Hypothalamus (tissue), 51 donors: ENCODE measurements at regions not wholly inside any gene's neighbourhood (a gene's known extent, or its start where the extent isn't known, plus 50 kb on each side); places are given as distances from the start of the nearest gene placed in this dataset.
"Not testable (repeated sequence)": the region's sequence is repeated elsewhere in the genome, so short reads cannot be mapped to it uniquely, and the experiment has no call there.

Experiments
- DNase-seq, 51 donors: peaks; one replicate each; lab custom pipeline; 2025; lab: John Stamatoyannopoulos, UW

DNA sequence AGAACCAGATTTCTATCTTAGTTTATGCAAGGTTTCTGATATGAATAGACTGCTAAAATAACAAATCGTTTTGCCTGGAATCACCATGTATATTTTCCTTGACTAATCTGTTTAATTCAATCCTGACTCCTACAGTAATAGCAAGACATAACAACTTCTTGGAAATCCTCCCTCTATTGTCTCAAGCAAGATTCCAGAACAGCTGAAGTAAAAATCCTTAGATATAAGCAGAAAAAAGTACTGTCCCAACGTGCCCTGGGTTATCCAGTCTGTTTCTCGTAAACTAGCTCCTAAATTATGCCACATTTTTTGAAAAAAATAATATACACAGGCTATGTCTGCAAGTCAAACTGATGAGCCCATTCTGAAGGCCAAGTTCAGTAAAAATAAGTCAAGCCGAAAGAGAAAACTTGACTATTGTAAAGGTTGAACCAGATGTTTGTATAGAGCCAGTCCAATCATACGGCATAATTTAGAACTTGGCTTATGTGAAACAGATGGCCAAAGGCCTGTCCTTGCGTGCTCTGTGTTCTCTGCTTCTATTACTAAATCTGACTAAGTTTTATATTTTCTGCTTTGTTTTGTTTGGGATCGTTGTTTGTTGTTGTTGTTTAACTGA, 341.6 kb upstream of the NRSN1 start:
- no peak for DNase-seq

DNA sequence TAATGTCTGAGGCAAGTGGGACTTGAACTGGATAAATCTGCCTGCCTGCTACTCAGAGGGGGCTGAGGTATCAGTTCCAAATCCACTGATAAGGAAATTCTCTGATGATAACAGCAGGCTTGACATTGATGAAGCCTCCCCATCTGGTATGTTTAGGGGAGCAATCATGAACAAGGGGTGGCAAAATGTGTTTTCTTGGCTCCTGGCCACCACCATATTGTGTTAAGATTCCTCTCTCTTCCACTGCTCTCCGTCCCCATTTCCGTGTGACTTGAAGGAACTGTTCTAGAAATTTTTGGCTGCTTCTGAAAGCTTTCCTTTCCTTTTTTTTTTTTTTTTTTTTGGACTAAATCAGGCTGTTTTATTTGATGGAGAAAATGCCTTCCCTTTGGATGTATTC, 335.3 kb upstream of the NRSN1 start:
- no peak for DNase-seq

DNA sequence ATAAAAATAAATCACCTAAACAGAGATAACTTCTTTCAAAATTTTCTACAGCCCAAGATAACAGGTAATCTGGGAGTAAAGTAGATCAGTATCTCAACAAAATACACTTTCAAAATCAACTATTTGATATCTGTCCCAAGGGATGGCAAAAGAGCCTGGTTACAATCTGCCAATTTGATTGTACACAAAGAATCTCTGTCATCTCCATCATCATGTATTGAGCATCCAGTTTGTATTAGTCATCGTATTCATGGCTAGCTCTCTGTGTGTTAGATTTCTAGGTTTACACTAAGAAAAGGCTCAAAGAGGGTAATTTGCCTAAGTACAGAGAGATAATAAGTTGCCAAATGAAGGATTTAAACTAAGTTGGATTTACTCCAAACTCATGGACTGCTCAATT, 329.0 kb upstream of the NRSN1 start:
- DNase-seq: no peak

DNA sequence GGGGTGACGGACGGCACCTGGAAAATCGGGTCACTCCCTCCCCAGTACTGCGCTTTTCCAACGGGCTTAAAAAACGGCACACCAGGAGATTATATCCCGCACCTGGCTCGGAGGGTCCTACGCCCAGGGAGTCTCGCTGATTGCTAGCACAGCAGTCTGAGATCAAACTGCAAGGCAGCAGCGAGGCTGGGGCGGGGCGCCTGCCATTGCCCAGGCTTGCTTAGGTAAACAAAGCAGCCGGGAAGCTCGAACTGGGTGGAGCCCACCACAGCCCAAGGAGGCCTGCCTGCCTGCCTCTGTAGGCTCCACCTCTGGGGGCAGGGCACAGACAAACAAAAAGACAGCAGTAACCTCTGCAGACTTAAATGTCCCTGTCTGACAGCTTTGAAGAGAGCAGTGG, 321.7 kb upstream of the NRSN1 start:
- not testable (repeated sequence) for DNase-seq

DNA sequence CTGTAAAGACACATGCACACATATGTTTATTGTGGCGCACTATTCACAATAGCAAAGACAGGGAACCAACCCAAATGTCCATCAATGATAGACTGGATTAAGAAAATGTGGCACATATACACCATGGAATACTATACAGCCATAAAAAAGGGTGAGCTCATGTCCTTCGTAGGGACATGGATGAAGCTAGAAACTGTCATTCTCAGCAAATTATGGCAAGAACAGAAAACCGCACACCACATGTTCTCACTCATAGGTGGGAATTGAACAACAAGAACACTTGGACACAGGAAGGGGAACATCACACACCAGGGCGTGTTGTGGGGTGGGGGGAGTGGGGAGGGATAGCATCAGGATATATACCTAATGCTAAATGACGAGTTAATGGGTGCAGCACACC, 304.9 kb upstream of the NRSN1 start:
- DNase-seq: not testable (repeated sequence)

DNA sequence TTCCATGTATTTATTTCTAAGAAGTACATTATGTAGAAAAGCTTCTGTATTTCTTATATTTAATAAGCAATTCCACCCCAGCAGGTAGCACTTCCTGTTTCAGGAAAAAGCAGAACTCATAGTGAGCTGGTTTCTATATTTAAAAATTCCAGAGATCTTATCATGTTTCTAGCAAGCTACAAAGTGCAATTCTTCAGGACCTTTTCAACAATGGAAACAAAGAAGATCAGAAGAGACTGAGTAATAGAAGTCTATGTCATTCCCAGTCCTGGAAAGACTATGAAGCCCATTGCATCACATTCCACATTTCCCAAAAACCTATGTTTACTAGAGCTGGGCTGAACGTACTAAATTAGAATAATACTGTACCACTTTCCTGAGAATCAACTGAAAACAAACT, 302.6 kb upstream of the NRSN1 start:
- DNase-seq: no peak

DNA sequence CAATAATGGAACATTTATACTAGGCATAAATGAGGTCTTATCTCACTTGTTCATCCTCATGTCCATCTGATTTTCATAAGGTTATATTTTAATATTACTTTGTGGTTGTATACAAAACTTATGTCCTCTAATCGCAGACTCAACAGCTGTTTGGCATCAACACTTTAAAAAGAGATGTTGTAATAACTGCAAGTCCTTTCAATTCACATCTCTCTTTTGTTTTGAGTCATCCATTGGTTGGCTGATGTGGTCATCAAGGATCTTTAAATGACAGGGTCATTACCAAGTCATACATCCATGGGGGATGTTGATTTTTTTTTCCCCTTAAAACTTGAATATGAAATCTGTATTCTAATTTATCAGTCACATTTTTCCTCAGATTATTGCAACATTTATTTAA, 299.4 kb upstream of the NRSN1 start:
- no peak for DNase-seq

DNA sequence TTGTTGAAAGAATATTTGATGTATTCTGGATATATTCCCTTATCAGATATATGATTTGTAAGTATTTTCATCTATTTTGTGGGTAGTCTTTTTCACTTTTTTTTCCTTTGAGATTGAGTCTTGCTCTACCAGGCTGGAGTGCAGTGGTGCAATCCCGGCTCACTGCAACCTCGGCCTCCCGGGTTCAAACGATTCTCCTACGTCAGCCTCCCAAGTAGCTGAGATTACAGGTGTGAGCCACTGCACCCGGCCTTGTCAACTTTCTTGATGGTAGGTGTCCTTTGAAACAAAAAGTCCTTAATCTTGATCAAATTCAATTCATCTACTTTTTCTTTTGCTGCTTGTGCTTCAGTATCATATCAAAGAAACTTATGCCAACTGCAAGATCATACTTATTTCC, 297.2 kb upstream of the NRSN1 start:
- no peak for DNase-seq

DNA sequence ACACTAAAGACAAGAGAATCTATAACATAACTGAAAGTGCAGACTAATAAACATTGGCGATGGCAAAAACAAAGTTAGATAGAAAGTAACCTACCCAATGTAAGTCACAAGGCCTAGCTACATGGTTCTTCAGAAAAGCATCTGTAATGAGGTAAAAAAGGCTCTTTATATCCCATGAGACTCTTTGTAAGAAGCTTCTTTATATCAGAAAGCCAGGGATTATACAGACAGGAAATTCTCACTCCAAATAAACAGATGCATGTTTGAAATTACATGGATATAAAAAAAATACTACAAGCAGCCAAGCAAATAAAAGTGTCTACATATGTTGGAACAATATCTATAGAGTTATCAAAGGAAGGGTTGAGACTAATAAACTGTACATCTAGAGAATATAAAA, 284.9 kb upstream of the NRSN1 start:
- DNase-seq: no peak

DNA sequence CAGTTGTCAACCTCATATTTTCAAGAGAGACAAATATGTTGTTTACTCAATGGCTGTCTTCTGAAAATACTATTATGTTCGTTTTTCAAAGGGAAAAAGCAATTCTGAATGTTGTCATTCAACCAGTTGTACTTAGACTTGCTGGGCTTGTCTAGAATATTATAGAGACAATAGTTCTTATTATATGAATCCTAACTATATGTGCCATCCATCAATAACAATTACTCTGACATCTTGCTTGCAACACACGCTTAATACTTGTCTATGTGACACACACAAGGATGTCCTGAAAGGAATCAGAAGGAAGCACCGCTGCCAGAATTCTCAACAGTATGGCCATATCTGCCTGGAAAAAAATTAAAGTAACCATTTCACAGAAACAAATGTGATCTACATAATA, 283.3 kb upstream of the NRSN1 start:
- no peak for DNase-seq

DNA sequence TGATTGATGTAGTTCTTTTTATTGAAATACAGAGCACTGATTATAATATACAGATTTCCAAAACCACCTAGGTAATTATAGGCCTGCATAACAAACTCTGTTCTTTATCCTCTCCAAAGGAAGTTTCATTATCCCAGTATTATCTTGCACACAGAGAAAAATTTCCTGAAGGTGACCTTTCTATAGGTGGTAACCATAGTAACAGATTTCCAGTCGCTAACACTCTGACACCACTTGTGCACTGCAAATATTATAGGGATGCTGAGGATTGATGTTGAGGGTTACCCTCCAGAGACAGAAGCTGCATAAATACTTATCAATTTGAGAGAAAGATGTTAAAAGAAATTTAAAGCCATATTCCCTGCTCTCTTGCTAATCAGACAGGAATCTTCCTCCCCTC, 274.5 kb upstream of the NRSN1 start:
- no peak for DNase-seq

DNA sequence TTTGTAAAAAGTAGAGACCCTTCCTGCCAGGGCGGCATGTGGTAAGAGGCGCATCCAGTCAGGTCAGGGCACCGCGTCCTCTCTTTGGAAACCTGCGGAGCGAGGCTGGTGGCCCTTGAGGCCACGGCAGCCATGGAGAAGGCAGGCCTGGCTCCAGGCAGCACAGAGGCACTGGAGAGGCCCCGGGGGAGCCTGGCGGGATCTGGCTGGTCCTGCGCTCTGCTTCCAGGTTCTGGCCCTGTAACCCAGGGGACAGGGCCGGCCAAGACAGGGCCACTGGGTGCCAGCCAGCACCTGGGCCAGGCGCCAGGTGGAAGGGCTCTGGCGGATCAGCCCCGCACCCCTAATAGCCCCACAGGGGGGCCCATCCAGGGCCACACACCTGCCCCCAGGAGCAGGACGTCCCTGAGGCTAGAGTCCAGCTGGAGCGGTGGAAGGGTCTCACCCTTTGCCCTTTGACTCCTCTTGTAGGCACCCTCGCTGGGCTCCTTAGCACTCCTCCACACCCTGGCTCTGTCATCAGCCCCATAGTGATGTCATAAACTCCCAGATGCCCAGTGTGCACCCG, 272.4 kb upstream of the NRSN1 start:
- DNase-seq: not testable (repeated sequence)

DNA sequence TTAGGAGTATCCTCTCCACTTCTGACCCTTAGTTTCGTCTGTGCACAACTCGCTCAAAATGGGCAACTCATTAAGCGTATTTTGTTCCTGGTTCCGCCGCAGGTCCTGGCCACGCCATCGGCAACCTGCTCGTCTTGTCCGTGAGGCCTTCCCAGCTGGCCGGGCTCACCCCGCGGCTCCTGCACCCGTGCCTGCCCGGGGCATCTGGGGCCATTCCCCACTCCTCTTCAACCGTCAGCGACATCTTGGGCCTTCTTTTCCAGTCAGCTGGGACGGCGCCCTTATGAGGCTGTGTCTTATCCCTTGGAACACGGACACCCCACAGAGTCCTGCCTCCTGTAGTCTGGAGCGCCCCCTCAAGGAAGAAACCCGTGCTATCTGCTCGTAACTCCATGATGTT, 271.9 kb upstream of the NRSN1 start:
- DNase-seq: not testable (repeated sequence)

DNA sequence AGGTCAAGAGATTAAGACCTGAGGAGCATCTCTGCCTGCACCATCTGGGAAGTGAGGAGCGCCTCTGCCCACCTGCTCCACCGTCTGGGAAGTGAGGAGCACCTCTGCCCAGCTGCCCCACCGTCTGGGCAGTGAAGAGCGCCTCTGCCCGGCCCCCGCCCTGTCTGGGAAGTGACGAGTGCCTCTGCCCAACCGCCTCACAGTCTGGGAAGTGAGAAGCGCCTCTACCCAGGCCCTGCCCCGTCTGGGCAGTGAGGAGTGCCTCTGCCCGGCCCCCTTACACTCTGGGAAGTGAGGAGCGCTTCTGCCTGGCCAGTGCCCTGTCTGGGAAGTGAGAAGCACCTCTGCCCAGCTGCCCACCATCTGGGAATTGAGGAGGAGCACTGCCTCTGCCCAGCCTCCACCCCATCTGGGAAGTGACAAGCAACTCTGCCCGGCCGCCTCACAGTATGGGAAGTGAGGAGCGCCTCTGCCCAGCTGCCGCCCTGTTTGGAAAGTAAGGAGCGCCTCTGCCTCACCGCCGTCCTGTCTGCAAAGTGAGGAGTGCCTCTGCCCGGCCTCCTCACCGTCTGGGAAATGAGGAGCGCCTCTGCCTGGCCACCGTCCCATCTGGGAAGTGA, 270.4 kb upstream of the NRSN1 start:
- DNase-seq: no peak

DNA sequence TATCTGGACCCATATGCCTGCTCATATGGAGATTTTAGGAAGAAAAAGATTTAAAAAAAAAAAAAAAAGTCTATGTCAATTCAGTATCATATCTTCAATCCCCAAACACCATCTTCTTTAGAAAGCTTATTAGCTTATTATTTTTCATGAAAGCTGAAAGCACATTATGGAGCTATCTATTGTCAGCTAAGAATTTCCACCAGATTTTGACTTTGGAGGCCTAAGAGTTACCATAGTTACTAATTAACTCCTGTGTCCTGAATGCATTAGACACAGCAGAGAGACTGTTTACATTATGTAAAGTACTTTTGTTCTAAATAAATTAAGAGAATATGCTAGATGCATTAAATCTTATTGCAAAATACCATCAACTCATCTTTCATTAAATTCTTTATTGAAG, 255.5 kb upstream of the NRSN1 start:
- no peak for DNase-seq

DNA sequence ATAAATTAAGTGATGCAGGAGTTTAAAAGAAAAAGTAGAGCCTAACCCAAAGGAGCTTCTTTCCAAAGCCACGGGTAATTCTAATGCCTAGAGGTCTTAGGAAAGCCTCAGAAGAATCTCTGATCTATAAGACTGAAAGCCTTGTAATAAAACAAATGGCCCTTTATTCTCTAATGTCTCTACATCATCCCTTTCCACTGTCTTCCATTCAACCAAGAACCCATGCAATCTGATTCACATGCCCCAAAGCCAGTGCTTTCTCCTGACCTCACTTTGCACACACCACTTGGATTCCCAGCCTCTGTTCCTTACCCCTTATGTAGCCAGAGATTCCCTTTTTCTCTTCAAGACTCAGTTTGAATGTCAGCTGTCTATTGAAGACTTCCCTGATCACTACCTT, 252.9 kb upstream of the NRSN1 start:
- DNase-seq: no peak

DNA sequence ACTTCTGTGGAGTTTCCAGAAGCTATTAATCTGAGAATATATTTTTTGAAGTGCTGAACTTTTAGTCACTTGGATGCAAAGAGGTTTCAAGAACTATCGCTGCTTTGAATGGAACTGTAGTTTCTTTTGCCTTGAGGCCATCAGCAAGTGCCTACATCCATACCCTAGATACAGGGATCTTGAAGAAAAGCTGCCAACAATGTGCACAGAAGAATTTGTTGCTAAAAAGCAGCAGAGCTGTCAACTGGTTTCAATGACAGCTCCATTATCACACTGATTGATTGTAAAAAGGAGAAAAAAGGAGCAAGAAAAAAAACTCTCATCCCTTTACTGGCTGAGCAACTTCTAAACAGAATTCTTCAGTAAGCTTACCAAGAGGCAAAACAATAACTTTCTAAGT, 251.0 kb upstream of the NRSN1 start:
- no peak for DNase-seq

DNA sequence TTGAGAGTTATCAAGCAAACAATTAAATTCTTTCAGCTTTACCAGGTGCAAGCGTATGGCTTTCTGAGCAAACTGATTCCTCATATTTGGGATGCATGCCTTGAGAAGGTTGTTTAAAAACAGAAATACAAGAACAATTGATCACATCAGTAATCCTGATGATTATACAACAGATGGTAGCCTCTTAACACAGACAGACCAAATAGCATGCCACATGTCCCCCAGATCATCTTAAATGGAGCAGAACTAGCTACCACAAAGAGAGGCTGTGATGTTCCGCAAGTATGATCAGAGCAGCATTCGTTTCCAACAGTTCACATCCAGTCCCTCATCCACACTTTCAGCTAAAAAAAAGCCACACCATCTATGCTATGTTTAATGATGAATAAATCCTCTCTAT, 246.2 kb upstream of the NRSN1 start:
- no peak for DNase-seq

DNA sequence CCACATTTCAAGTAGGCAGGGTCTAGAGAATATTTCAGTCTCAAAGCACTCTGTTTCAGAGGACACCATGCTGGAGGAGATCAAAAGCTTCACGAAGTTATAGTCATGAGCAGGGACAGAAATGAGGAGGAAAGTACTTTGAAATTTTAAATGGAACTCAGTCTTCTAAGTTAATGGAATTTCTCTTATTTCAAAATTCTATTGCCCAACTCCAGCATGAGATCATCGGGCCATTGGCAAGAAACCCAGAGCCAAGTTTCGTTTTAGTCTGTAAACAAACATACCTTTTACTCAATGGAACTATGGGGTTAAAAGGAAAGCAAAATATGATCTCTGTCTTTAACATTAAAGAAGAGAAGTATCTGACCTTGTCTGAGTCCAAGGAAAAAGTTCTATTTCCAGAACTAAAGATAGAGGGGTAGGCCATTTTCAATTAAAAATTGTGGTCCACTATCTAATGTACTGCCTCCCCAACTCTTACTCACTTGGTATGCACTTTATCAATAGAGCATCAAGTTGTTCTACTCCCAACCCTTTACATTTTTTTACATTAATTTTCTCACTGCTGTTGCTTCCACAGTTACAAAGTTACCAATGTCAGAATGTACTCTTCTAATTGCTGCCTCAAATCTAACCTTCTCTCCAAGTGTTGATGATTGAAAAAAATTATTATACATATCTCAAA, 235.3 kb upstream of the NRSN1 start:
- no peak for DNase-seq

DNA sequence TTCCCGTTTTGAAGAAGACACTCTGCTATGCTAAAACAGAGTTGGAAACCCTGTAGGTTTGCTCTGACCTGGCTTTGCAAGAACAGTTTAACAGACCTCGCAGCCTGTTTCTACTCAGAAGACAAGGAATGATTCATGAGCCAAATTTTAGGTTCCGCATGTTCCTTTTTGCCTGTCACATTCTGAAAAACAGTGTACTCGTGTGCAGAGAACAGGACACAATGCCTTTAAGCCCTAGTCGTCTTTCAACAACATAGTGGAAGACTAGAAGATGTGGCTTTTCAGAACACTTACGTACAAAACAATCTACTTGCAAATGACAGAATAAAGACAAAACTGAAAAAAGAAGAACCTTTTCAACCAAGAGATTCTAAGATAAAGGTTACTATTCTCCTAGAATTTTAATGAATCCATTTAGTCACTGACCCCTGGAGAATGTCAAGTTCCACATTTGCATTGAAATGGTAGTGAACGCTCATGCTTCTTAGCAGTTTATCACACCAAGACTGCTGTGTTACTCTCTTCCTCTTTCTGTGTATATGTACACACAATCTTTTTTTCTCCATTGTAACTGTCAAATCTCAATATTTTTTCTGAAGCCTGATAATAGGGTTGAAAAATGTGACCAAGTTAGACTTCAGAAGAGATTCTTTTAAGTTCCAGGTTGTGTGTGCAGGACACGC, 220.7 kb upstream of the NRSN1 start:
- DNase-seq: peak in 1 of 51 donors; percentile 1

DNA sequence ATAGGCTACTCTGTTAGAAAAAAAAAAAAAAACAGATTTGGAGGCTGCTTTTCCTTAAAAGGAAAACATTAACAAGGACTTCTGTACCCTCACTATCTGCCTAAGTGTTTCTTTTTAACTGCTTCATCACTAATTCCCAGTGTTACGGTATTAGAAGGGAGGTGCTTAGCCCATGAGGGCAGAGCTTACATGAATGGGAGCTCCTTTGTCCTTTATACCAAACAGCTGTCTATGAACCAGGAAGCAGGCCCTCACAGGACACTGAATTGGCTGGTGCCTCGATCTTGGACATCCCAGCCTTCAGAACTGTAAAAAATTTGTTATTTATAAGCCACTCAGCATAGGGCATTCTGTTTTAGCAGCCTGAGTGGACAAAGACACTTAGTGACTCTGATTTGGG, 215.6 kb upstream of the NRSN1 start:
- DNase-seq: no peak

DNA sequence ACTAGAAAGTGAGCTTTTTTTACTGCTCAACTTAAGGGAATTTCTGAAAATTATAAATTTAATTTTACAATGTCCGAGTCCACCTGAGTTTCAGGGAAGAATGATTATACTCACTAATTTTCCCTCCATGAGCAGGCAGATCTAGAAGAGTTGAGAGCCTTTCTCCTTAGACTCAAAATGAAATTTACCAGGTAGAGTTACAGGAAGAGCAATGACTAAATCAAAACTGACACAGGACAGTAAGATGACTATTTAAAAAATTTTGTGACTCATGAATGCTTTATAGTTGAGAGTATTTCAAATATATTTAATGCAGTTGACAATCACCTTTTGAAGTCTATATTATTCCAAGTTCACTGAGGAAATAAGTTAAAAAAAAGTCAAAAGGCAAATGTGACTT, 198.1 kb upstream of the NRSN1 start:
- DNase-seq: no peak
